Activated CD4-positive, alpha-beta T cell treated with anti-CD3 and anti-CD28 coated beads for 48 hours (primary cell): ENCODE measurements at regions not wholly inside any gene's neighbourhood (a gene's known extent, or its start where the extent isn't known, plus 50 kb on each side); places are given as distances from the start of the nearest gene placed in this dataset.
A peak's percentile ranks its signal among the peaks of the same experiment; 100 is the strongest.
"Not testable (repeated sequence)": the region's sequence is repeated elsewhere in the genome, so short reads cannot be mapped to it uniquely, and the experiment has no call there.

Experiments used
- DNase-seq: peaks from one replicate; pipeline ENCODE4 v3.0.0-alpha.2; 2020

- no peak for DNase-seq
Measured at GRCh38 chrX:10676235-10676957, 56.0 kb upstream of the MID1 start.

GRCh38 chrX:10677490-10677889 lies 57.1 kb upstream of the MID1 start:
- no peak for DNase-seq

DNA sequence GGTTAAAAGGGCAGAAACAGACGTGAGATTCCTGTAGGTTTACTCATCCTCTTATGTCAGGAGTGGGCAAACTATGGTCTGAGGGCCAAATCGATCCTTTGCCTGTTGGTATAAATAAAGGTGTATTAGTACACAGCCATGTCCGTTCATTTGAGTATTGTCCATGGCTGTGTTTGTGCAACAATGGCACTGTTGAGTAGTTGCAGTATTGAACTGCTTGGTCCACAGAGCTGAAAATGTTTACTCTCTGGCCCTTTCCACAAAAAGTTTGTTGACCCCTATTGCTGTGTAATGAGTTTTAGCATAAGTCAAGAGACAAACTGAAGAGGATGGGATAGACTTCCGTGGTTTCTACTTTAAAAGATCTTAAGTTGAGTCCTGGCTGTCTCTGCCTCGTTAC lies 59.0 kb upstream of the MID1 start:
- no peak for DNase-seq

GRCh38 chrX:10681167-10681566 lies 60.8 kb upstream of the MID1 start:
- no peak for DNase-seq

GRCh38 chrX:10683631-10684030 lies 63.2 kb upstream of the MID1 start:
- not testable (repeated sequence) for DNase-seq

DNA sequence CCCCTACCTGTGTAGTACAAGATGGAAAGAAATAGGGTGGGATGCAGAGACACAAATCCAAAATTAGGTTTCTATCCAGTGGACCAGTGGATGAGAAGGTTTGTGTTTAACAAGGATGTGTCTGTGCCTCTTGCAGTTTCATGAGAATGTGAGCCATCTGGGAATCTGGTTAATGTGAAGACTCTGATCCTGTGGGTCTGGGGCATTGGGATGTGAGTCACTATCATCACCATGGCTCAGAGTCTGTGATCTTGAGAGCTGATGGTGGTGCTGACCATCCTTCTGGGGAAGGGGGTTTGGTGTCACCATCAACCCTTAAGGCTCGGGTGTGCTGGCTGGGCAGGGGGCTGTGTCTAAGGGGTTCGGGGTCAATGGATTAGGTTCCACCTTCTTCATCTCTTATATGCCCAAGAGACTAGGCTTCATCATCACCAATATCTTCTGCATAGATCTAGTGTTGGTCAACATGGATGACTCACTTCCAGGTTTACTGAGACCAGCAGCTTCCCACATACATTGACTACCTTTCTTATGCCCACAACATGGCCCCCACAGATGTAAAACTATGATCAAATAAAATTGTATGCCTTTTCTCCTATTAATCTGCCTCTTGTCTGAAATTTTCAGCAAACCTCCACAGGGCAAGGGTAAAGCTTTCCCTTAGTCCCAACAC lies 65.7 kb upstream of the MID1 start:
- DNase-seq = no peak

- DNase-seq = not testable (repeated sequence)
Measured at GRCh38 chrX:10691751-10692150, 71.4 kb upstream of the MID1 start.

GRCh38 chrX:10697616-10698317 lies 77.4 kb upstream of the MID1 start:
- DNase-seq = no peak

GRCh38 chrX:10698318-10698640 lies 77.9 kb upstream of the MID1 start:
- no peak for DNase-seq

GRCh38 chrX:10702031-10702430 lies 81.6 kb upstream of the MID1 start:
- no peak for DNase-seq

DNA sequence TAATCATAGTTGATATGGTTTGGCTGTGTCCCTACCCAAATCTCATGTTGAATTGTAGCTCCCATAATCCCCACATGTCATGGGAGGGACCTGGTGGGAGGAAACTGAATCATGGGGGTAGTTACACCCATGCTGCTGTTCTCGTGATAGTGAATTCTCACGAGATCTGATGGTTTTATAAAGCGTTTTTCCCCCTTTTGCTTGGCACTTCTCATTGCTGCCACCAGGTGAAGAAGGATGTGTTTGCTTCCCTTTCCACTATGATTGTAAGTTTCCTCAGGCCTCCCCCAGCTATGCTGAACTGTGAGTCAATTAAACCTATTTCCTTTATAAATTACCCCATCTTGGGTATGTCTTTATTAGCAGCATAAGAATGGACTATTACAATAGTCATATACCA lies 86.0 kb upstream of the MID1 start:
- DNase-seq = not testable (repeated sequence)

GRCh38 chrX:10707773-10708172 lies 87.4 kb upstream of the MID1 start:
- DNase-seq = no peak

DNA sequence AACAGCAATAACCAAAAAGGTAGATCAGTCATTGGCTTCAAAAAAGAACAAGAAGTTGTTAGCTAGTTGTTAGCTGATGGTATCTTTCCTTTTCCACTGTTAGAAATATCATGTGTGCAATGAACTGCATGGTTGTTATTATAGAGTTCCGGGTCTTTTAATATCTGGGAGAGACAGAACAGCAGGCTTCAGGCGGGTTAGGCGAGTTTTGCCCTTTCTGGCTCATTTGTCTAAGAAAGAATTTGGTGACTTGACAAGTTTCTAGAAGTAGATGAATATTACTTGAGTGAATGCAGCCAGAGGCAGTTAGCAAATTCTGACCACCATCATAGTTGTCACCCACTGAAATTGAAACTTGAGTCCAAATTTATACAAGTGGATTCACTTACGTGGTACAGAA lies 88.9 kb upstream of the MID1 start:
- no peak for DNase-seq

- no peak for DNase-seq
Measured at GRCh38 chrX:10714531-10714930, 94.1 kb upstream of the MID1 start.

- peak; percentile 48 for DNase-seq
Measured at GRCh38 chrX:10722851-10723250, 102.5 kb upstream of the MID1 start.

DNA sequence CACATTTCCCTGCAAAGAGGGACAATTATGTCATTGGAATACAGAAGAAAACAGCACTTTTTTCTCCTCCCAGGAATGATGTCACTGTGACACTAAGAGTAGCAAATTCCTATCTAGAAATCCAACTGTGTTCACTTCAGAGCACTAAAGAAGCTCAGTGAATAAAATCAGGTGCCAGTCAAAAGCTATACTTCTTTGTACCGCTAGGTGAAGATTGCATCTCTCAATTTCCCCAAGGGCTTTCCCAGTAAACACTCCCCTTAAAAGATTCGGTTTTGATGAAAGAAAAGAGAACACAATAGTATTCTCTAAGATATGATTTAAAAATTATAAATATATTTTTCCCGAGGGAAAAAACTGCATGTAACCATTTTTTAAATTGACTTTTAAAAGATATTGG lies 104.7 kb upstream of the MID1 start:
- no peak for DNase-seq

DNA sequence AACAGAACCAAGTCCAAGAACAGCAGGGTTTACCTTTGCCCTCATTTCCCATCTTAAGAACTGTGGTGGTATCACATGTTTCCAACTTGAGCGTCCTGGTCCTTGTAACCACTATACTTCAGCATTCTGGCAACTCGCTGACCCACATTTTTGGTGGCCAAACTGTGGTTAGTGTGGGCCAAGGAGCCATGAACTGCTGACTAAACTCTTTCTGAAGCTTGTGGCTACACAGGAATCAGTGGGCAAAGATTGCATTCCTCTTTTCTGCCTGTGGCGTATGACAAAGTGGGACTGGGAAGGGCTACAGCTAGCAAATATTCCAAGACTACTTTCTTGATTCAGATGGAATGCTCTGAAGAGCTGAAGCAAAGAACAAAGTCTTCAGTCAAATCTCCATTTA lies 106.3 kb upstream of the MID1 start:
- DNase-seq = no peak

DNA sequence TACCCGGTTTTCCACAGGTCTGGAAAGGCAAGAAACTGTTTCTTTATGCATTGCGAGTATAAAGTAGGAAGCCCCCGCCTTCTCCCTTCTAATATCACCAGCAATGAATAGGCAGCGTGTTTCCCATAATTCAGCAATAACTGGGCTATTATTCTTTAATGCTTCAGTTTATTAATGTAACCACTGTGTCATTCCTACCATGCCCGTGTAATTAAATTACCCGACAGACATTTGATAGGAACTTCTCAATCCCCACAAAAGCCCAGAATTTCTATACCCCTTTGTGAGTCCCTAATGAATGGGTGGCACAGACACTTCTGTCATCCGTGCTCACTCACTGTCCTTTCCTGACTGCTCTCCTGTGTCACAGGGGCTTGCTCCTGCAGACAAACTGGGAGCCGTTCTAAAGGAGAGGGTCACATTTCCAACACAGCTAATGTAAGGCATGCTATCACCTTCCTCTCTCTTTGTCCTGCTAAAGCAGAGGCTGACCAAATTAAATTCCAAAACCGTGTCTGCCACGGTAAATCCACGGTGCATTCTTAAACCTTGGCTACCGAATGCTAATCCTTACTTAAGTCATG lies 108.5 kb upstream of the MID1 start:
- no peak for DNase-seq

DNA sequence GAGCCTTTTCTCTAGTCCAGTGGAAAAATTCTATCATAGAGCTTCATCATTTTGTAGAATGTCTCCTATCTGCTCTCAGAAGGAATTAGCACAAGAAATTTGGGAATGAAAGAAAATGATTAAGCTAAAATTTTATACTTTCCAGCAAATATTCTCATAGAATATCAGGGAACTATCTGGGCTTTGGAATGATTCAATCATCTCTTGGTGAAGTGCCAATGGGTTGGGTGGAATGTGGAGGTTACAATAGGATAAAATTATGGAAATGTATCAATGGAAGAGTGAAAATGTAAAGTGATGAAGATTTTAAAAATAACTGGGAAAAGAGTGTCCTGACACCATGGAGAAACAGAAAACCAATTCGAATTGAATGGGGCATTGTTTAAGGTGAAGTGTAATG lies 119.0 kb upstream of the MID1 start:
- DNase-seq = no peak

DNA sequence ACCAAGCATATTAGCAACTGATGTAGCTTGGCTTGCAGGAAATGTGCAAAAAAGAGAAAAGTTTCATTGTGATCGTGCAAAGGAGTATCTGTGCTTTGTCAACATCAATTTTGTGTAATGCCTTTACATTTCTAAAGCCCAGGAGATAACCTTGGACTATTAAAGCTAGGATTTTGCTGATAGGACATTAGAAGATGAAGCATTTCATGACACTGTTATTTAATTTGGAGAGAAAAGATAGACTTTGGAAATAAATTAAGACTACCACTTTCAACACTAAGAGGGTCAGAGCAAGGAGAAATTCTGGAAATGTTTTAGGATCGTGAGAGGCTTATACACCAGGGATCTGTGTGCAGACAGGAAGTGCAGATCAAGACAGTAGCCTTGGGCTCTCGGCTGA lies 120.6 kb upstream of the MID1 start:
- DNase-seq = no peak

DNA sequence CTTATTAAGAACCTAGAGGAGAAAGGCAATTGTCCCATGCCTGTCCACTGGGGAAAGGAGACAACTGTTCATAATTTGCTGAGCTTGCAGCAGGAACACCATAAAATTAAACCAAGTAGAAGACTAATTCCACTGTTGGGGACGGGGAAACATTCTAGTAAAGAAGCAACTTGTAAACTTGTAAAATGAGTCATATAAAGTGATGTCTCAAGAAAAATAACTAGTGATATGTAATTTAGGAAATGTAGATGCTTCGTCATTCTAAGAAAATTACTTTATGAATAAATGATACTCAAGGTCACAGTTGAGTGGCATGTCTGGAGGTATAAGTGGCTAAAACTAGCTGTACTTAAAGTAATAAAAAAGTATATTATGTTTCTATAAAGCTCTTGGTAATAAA lies 121.2 kb upstream of the MID1 start:
- no peak for DNase-seq

GRCh38 chrX:10743476-10743875 lies 123.1 kb upstream of the MID1 start:
- DNase-seq = no peak

- DNase-seq = no peak
Measured at GRCh38 chrX:10744007-10744406, 123.6 kb upstream of the MID1 start.

- DNase-seq = no peak
Measured at GRCh38 chrX:10747975-10748374, 127.6 kb upstream of the MID1 start.
